Hepatocyte (in vitro differentiated cells): ENCODE measurements at regions not wholly inside any gene's neighbourhood (a gene's known extent, or its start where the extent isn't known, plus 50 kb on each side); places are given as distances from the start of the nearest gene placed in this dataset.

ENCODE experiments used
- EZH2phosphoT487 ChIP-seq: fragments of 200-600 bp; sonication (generic); IDR thresholded peaks from one replicate; pipeline ENCODE4 v1.6.1; 2018; ENCODE audit warnings: antibody characterized with exemption, mild to moderate bottlenecking, low read depth, moderate library complexity; ENCODE audit not compliant: unreplicated experiment, severe bottlenecking
- TF ChIP-seq, protein P1 (sequence below): fragments of 200-600 bp; sonication (generic); IDR thresholded peaks from 2 replicates; pipeline ENCODE4 v1.5.1; 2016; ENCODE audit warnings: antibody characterized with exemption, mild to moderate bottlenecking; ENCODE audit not compliant: poor library complexity

DNA sequence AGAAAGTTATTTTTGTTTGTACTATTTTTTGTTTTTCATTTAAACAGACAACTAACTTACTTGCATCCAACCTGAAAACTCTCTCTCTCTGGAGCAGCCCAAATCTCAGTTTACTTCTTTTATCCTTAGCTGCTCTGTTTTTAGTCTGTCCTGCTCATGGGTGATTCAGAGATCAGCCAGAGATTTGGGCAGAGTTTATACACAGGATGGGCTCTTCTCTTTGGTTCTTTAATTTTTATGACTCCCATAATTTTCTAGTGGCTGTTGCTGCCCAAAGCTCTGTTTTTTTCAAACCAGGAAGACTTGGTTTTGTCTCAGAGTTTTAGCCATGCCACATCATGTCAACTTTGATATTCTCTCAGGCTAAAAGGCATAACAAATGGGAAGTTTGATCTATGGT, 86.8 kb upstream of the CD55 start:
- TF ChIP-seq, protein P1, sequence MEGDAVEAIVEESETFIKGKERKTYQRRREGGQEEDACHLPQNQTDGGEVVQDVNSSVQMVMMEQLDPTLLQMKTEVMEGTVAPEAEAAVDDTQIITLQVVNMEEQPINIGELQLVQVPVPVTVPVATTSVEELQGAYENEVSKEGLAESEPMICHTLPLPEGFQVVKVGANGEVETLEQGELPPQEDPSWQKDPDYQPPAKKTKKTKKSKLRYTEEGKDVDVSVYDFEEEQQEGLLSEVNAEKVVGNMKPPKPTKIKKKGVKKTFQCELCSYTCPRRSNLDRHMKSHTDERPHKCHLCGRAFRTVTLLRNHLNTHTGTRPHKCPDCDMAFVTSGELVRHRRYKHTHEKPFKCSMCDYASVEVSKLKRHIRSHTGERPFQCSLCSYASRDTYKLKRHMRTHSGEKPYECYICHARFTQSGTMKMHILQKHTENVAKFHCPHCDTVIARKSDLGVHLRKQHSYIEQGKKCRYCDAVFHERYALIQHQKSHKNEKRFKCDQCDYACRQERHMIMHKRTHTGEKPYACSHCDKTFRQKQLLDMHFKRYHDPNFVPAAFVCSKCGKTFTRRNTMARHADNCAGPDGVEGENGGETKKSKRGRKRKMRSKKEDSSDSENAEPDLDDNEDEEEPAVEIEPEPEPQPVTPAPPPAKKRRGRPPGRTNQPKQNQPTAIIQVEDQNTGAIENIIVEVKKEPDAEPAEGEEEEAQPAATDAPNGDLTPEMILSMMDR = no peak
- TF ChIP-seq EZH2phosphoT487 = no peak
